Nephron progenitor cell (in vitro differentiated cells): ENCODE measurements at regions not wholly inside any gene's neighbourhood (a gene's known extent, or its start where the extent isn't known, plus 50 kb on each side); places are given as distances from the start of the nearest gene placed in this dataset.

Experiments used
- DNase-seq: peaks from one replicate; pipeline ENCODE4 v3.0.0; 2021
- H3K27ac Mint-ChIP-seq: 2 replicates; pipeline ENCODE4 v1.8.0; 2021; ENCODE audit warnings: mild to moderate bottlenecking, moderate library complexity, mixed read lengths
- H3K27me3 Mint-ChIP-seq: 2 replicates; pipeline ENCODE4 v1.8.0; 2021; ENCODE audit warnings: mild to moderate bottlenecking, low read depth, mixed read lengths; ENCODE audit not compliant: poor library complexity
- H3K36me3 Mint-ChIP-seq: 2 replicates; pipeline ENCODE4 v1.8.0; 2021; ENCODE audit warnings: low read depth, mixed read lengths
- H3K4me1 Mint-ChIP-seq: 2 replicates; pipeline ENCODE4 v1.8.0; 2021; ENCODE audit warnings: mixed read lengths
- H3K4me3 Mint-ChIP-seq: 2 replicates; pipeline ENCODE4 v1.8.0; 2021; ENCODE audit warnings: mild to moderate bottlenecking, moderate library complexity, mixed read lengths
- H3K9me3 Mint-ChIP-seq: 2 replicates; pipeline ENCODE4 v1.8.0; 2021; ENCODE audit warnings: mild to moderate bottlenecking, moderate library complexity, mixed read lengths
- TF ChIP-seq, protein P1 (sequence below): fragments of 200-600 bp; sonication (generic); IDR thresholded peaks from 2 replicates; pipeline ENCODE4 v1.5.0; 2021; ENCODE audit warnings: antibody characterized with exemption

DNA sequence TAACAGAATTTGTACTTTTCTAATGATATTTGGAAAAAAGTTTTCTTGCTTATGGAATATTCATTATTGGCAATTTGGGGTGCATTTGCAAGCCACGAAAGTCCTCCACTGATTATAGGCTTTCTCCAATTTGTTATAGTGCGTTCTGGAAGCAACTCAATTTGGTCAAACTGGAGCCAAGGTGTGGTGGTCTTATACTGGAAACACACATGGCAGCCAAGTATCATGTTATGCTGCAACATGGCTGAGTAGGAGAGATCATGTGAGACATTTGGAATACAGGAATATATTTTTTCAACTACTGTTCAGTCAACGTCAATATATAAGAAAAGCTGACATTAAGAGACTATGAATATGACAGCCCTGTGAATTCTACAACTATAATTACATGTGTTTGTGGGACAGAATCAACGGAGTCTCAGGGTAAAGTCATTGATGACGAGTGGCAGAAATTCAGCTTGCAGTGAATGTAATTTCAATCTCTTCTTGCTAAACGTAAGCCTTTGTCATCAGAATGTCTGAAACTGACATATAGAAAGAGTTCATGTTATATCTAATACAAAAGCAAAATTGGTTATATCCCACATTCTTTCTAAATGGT, 83.8 kb upstream of the FIBIN start:
- no peak for DNase-seq
- TF ChIP-seq, protein P1, sequence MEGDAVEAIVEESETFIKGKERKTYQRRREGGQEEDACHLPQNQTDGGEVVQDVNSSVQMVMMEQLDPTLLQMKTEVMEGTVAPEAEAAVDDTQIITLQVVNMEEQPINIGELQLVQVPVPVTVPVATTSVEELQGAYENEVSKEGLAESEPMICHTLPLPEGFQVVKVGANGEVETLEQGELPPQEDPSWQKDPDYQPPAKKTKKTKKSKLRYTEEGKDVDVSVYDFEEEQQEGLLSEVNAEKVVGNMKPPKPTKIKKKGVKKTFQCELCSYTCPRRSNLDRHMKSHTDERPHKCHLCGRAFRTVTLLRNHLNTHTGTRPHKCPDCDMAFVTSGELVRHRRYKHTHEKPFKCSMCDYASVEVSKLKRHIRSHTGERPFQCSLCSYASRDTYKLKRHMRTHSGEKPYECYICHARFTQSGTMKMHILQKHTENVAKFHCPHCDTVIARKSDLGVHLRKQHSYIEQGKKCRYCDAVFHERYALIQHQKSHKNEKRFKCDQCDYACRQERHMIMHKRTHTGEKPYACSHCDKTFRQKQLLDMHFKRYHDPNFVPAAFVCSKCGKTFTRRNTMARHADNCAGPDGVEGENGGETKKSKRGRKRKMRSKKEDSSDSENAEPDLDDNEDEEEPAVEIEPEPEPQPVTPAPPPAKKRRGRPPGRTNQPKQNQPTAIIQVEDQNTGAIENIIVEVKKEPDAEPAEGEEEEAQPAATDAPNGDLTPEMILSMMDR, result no peak
- H3K4me3 Mint-ChIP-seq, result no peak overlapping the region
- H3K36me3 Mint-ChIP-seq, result no peaks in the 10 kb centered on the region
- no peaks in the 10 kb centered on the region for H3K27me3 Mint-ChIP-seq
- H3K9me3 Mint-ChIP-seq, result no peaks in the 10 kb centered on the region
- no peaks in the 10 kb centered on the region for H3K4me1 Mint-ChIP-seq
- H3K27ac Mint-ChIP-seq, result no peak overlapping the region

DNA sequence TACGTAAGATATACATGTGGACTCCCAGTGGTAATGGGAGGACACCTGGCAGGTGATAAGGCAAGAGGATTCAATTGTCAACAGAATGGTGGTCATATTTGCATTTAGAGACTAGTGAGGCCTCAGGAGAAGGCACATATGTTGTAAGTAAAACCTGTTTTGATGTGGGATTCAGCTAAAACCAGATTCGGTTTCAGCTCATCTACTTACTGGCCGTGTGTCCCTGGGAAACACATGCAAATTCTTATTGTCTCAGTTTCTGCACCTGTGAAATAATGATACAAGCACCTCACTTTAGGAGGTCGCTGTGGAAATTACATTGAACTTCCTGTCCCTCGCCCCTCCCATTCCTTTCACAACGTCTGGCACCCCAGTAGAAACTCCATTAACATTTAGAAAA, 78.9 kb upstream of the FIBIN start:
- Mint-ChIP-seq H3K4me1 (no peaks in the 10 kb centered on the region), H3K36me3 (no peaks in the 10 kb centered on the region), H3K27me3 (no peaks in the 10 kb centered on the region), H3K4me3 (no peak overlapping the region), H3K9me3 (no peaks in the 10 kb centered on the region), H3K27ac (no peak overlapping the region)
- TF ChIP-seq, protein P1, result no peak
- no peak for DNase-seq

DNA sequence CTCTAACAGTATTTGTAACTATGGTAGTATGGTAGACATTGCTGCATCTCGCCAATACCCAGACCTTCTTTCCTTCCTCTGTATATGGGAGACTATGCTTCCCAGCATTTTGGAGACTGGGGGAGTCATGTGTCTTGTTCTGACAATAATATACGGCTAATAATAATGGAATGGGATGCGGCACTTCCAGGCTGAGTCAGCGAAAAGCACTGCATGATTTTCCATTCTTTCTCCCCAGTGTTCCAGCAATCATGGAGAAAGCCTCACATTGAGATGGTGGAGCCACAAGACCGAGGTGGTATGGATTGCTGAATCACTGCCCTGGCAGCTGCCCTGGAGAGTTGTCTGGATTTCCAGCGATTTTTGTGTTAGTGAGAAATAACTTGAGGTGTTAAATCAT, 77.1 kb upstream of the FIBIN start:
- DNase-seq, result no peak
- Mint-ChIP-seq H3K36me3 (no peaks in the 10 kb centered on the region), H3K4me3 (no peak overlapping the region), H3K27me3 (no peaks in the 10 kb centered on the region), H3K27ac (no peak overlapping the region), H3K9me3 (no peaks in the 10 kb centered on the region), H3K4me1 (no peaks in the 10 kb centered on the region)
- TF ChIP-seq, protein P1, result no peak

DNA sequence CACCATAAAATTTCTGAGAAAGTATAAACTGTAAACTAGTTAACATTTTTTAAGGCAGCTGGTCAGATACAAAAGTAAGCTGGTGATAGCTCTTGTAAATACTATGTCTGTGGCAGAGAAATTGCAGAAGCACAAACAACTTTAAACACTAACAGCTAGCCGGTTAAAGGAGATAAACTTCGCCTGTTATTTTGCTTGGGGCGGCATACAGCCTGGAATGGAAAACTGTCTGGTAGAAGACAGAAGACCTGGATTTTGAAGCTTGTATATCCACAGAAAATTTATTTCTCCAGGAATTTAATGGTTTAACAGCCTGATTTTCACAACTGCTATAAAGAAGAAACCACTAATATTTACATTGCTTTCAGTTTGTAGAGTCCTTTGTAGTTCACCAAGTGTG, 65.3 kb upstream of the FIBIN start:
- no peaks in the 10 kb centered on the region for H3K4me1 Mint-ChIP-seq
- peaks cover 2% of the 10 kb centered on the region for H3K27me3 Mint-ChIP-seq
- TF ChIP-seq, protein P1, result no peak
- no peak overlapping the region for H3K27ac Mint-ChIP-seq
- DNase-seq, result no peak
- no peaks in the 10 kb centered on the region for H3K9me3 Mint-ChIP-seq
- H3K4me3 Mint-ChIP-seq, result no peak overlapping the region
- H3K36me3 Mint-ChIP-seq, result no peaks in the 10 kb centered on the region

DNA sequence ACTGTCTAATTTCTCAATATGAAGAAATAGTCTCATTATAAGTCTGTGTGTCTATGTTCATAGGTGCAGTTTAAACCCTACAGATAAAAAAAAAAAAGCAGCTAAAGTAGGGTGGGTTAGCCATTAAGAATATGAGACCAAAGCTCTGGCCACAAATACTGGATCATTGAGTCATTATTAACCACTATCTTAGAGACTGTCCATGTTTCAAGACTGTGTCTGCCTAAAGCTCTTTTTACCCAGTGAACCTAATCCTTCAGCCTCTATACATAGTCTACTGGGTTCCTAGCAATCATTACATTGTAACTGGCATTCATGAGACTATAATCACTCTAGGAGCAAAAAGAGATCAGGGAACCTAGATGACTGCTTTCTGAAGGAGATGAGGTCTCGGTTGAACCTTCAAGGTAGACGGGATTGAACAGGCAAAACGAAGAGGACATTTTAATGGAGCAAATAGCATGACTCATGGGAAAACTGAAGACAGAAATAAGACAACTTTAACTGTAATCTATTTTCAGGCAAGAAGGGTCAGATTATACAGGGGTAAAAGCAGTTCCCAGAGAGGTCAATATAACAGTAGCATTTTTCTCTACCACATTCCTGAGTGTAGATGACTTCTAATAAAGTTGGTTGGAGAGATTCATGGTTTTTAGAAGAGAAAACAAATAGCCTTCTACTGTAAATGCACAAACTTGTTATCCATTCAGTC, 64.0 kb upstream of the FIBIN start:
- DNase-seq, result no peak
- H3K4me3 Mint-ChIP-seq, result no peak overlapping the region
- peaks cover 2% of the 10 kb centered on the region for H3K27me3 Mint-ChIP-seq
- H3K9me3 Mint-ChIP-seq, result no peaks in the 10 kb centered on the region
- no peaks in the 10 kb centered on the region for H3K36me3 Mint-ChIP-seq
- no peaks in the 10 kb centered on the region for H3K4me1 Mint-ChIP-seq
- H3K27ac Mint-ChIP-seq, result no peak overlapping the region
- TF ChIP-seq, protein P1, result no peak
